Renal cortical epithelial cell (primary cell): ENCODE measurements at regions not wholly inside any gene's neighbourhood (a gene's known extent, or its start where the extent isn't known, plus 50 kb on each side); places are given as distances from the start of the nearest gene placed in this dataset.
"Not testable (repeated sequence)": the region's sequence is repeated elsewhere in the genome, so short reads cannot be mapped to it uniquely, and the experiment has no call there.

Source experiments
- DNase-seq: peaks from one replicate; pipeline ENCODE4 v3.0.0-alpha.2; 2011; ENCODE audit warnings: low read depth

- DNase-seq = peak; percentile 83
These were observed 221.9 kb downstream of the TTLL2 start for GRCh38 chr6:167546611-167547327.

- DNase-seq = no peak
These were observed 222.4 kb downstream of the TTLL2 start for GRCh38 chr6:167547328-167547692.

GRCh38 chr6:167547751-167548150, 222.9 kb downstream of the TTLL2 start:
- DNase-seq = peak; percentile 7

GRCh38 chr6:167548451-167548850, 223.6 kb downstream of the TTLL2 start:
- DNase-seq = no peak

GRCh38 chr6:167549213-167549612, 224.3 kb downstream of the TTLL2 start:
- DNase-seq = no peak

- DNase-seq = no peak
These were observed 226.2 kb downstream of the TTLL2 start for GRCh38 chr6:167550941-167551627.

- no peak for DNase-seq
These were observed 226.9 kb downstream of the TTLL2 start for GRCh38 chr6:167551628-167552257.

GRCh38 chr6:167552258-167552630, 227.4 kb downstream of the TTLL2 start:
- DNase-seq = no peak

GRCh38 chr6:167552961-167553735, 228.3 kb downstream of the TTLL2 start:
- no peak for DNase-seq

GRCh38 chr6:167553736-167554119, 228.8 kb downstream of the TTLL2 start:
- no peak for DNase-seq

- DNase-seq = no peak
These were observed 230.0 kb downstream of the TTLL2 start for GRCh38 chr6:167554854-167555253.

GRCh38 chr6:167555836-167556235, 230.9 kb downstream of the TTLL2 start:
- no peak for DNase-seq

- DNase-seq = no peak
These were observed 232.8 kb downstream of the TTLL2 start for GRCh38 chr6:167557675-167558074.

- DNase-seq = no peak
These were observed 233.6 kb downstream of the TTLL2 start for GRCh38 chr6:167558246-167559177.

GRCh38 chr6:167559675-167560479, 235.0 kb downstream of the TTLL2 start:
- DNase-seq = peak; percentile 11

- no peak for DNase-seq
These were observed 236.0 kb downstream of the TTLL2 start for GRCh38 chr6:167560673-167561569.

GRCh38 chr6:167562862-167563261, 238.0 kb downstream of the TTLL2 start:
- DNase-seq = not testable (repeated sequence)

GRCh38 chr6:167564416-167565250, 239.7 kb downstream of the TTLL2 start:
- DNase-seq = no peak
